ENCODE measurements at regions not wholly inside any gene's neighbourhood (a gene's known extent, or its start where the extent isn't known, plus 50 kb on each side); places are given as distances from the start of the nearest gene placed in this dataset.
"Not testable (repeated sequence)": the region's sequence is repeated elsewhere in the genome, so short reads cannot be mapped to it uniquely, and the experiment has no call there.

GRCh38 chr5:92145852-92146251 lies 762.7 kb upstream of the ARRDC3 start:
- no peak overlapping the region for H3K27ac ChIP-seq
- TF ChIP-seq ZFX (IDR thresholded peaks at IDR 0.05), result no peak

GRCh38 chr5:92144824-92145223 lies 761.7 kb upstream of the ARRDC3 start:
- TF ChIP-seq ZFX (IDR thresholded peaks at IDR 0.05), result no peak
- TF ChIP-seq CTCF (conservative IDR thresholded peaks at IDR 0.05), result no peak
- H3K27ac ChIP-seq, result no peak overlapping the region

- H3K27ac ChIP-seq, result not testable (repeated sequence)
Observed at GRCh38 chr5:92132294-92132908, 749.3 kb upstream of the ARRDC3 start.

- no peak overlapping the region for H3K27ac ChIP-seq
Observed at GRCh38 chr5:92126182-92126581, 743.1 kb upstream of the ARRDC3 start.

GRCh38 chr5:92119110-92119509 lies 736.0 kb upstream of the ARRDC3 start:
- TF ChIP-seq ZFX (IDR thresholded peaks at IDR 0.05) (no peak), CTCF (conservative IDR thresholded peaks at IDR 0.05) (no peak)
- H3K27ac ChIP-seq, result no peak overlapping the region

More at GRCh38 chr5:92126182-92126581, 743.1 kb upstream of the ARRDC3 start:
- TF ChIP-seq CTCF (conservative IDR thresholded peaks at IDR 0.05) (no peak), ZFX (IDR thresholded peaks at IDR 0.05) (no peak)

- H3K27ac ChIP-seq, result no peak overlapping the region
- TF ChIP-seq ZFX (IDR thresholded peaks at IDR 0.05) (no peak), CTCF (conservative IDR thresholded peaks at IDR 0.05) (no peak)
Observed at GRCh38 chr5:92106808-92107207, 723.7 kb upstream of the ARRDC3 start.

- no peak for TF ChIP-seq CTCF (conservative IDR thresholded peaks at IDR 0.05)
- TF ChIP-seq ZFX (IDR thresholded peaks at IDR 0.05), result no peak
- no peak overlapping the region for H3K27ac ChIP-seq
Observed at GRCh38 chr5:92104126-92104525, 721.0 kb upstream of the ARRDC3 start.

- TF ChIP-seq ZFX (IDR thresholded peaks at IDR 0.05) (no peak), CTCF (conservative IDR thresholded peaks at IDR 0.05) (no peak)
- no peak overlapping the region for H3K27ac ChIP-seq
Observed at GRCh38 chr5:92102313-92102712, 719.2 kb upstream of the ARRDC3 start.
